HG03571 (cell line): ENCODE measurements at regions not wholly inside any gene's neighbourhood (a gene's known extent, or its start where the extent isn't known, plus 50 kb on each side); places are given as distances from the start of the nearest gene placed in this dataset.
"Not testable (repeated sequence)": the region's sequence is repeated elsewhere in the genome, so short reads cannot be mapped to it uniquely, and the experiment has no call there.

ENCODE experiments used
- ATAC-seq: cut with Tn5 transposase; IDR thresholded peaks from one replicate; pipeline ENCODE4 v1.9.1; 2021; ENCODE audit not compliant: unreplicated experiment

- no peak for ATAC-seq
These were observed 113.5 kb upstream of the IGLL5 start for GRCh38 chr22:22773979-22774604.

- not testable (repeated sequence) for ATAC-seq
These were observed 112.9 kb upstream of the IGLL5 start for GRCh38 chr22:22774762-22775161.

GRCh38 chr22:22776121-22776520, 111.5 kb upstream of the IGLL5 start:
- no peak for ATAC-seq

- ATAC-seq = no peak
These were observed 108.4 kb upstream of the IGLL5 start for GRCh38 chr22:22779213-22779612.

GRCh38 chr22:22783575-22783974, 104.0 kb upstream of the IGLL5 start:
- no peak for ATAC-seq

- ATAC-seq = no peak
These were observed 103.2 kb upstream of the IGLL5 start for GRCh38 chr22:22784249-22785039.

GRCh38 chr22:22785316-22786065, 102.1 kb upstream of the IGLL5 start:
- no peak for ATAC-seq

GRCh38 chr22:22786301-22787115, 101.1 kb upstream of the IGLL5 start:
- no peak for ATAC-seq

- no peak for ATAC-seq
These were observed 100.5 kb upstream of the IGLL5 start for GRCh38 chr22:22787151-22787550.

- no peak for ATAC-seq
These were observed 99.7 kb upstream of the IGLL5 start for GRCh38 chr22:22787786-22788459.

- ATAC-seq = no peak
These were observed 99.1 kb upstream of the IGLL5 start for GRCh38 chr22:22788460-22789037.

- ATAC-seq = no peak
These were observed 98.2 kb upstream of the IGLL5 start for GRCh38 chr22:22789233-22789921.

GRCh38 chr22:22789922-22790845, 97.4 kb upstream of the IGLL5 start:
- no peak for ATAC-seq

- ATAC-seq = no peak
These were observed 96.0 kb upstream of the IGLL5 start for GRCh38 chr22:22791438-22792181.

GRCh38 chr22:22792205-22792786, 95.3 kb upstream of the IGLL5 start:
- ATAC-seq = not testable (repeated sequence)

GRCh38 chr22:22795639-22796038, 92.0 kb upstream of the IGLL5 start:
- not testable (repeated sequence) for ATAC-seq

- ATAC-seq = no peak
These were observed 90.9 kb upstream of the IGLL5 start for GRCh38 chr22:22796724-22797123.
